Liver (tissue), 8 donors: ENCODE measurements at regions not wholly inside any gene's neighbourhood (a gene's known extent, or its start where the extent isn't known, plus 50 kb on each side); places are given as distances from the start of the nearest gene placed in this dataset.

Experiments used
- DNase-seq: peaks from one replicate; pipeline ENCODE4 v3.0.0-alpha.2; 2017; ENCODE audit warnings: low spot score
- H3K27ac ChIP-seq, 2 donors: one replicate each; pipeline ENCODE4 v1.7.0; 2013; ENCODE audit warnings: inconsistent platforms in 2 of 2, low read length in 2 of 2, control low read depth in 1 of 2, low read depth in 1 of 2, mild to moderate bottlenecking in 1 of 2
- H3K27me3 ChIP-seq, 4 donors: one replicate each; pipeline versions ENCODE4 v1.6.1 to v1.7.0; 2013; ENCODE audit warnings: low read length in 3 of 4, inconsistent platforms in 1 of 4, mild to moderate bottlenecking in 1 of 4, moderate library complexity in 1 of 4; ENCODE audit not compliant: control insufficient read depth in 4 of 4, insufficient read depth in 4 of 4
- H3K36me3 ChIP-seq, 4 donors: one replicate each; pipeline versions ENCODE4 v1.6.1 to v1.7.0; 2013; ENCODE audit warnings: low read length in 3 of 4, mild to moderate bottlenecking in 3 of 4, low read depth in 1 of 4, moderate library complexity in 1 of 4; ENCODE audit not compliant: control insufficient read depth in 4 of 4, insufficient read depth in 3 of 4
- H3K4me1 ChIP-seq, 4 donors: one replicate each; pipeline versions ENCODE4 v1.6.1 to v1.7.0; 2013; ENCODE audit warnings: low read length in 3 of 4, mild to moderate bottlenecking in 3 of 4, moderate library complexity in 1 of 4; ENCODE audit not compliant: control insufficient read depth in 4 of 4, insufficient read depth in 4 of 4
- H3K4me3 ChIP-seq, 3 donors: one replicate each; pipeline versions ENCODE4 v1.6.1 to v1.7.0; 2013; ENCODE audit warnings: low read length in 3 of 3, control low read depth in 1 of 3, low read depth in 1 of 3, mild to moderate bottlenecking in 1 of 3
- H3K9ac ChIP-seq, 2 donors: one replicate each; pipeline ENCODE4 v1.7.0; 2013; ENCODE audit warnings: low read length in 2 of 2, mild to moderate bottlenecking in 2 of 2, moderate library complexity in 2 of 2, control low read depth in 1 of 2, low read depth in 1 of 2
- H3K9me3 ChIP-seq, 4 donors: one replicate each; pipeline versions ENCODE4 v1.6.1 to v1.7.0; 2013; ENCODE audit warnings: low read length in 3 of 4; ENCODE audit not compliant: control insufficient read depth in 4 of 4
- FOXA1 ChIP-seq: IDR thresholded peaks from 2 replicates; pipeline ENCODE4 v1.6.1; 2016; ENCODE audit warnings: antibody characterized with exemption
- FOXA2 ChIP-seq: IDR thresholded peaks from 2 replicates; pipeline ENCODE4 v1.6.1; 2016; ENCODE audit warnings: antibody characterized with exemption
- GABPA ChIP-seq, 2 donors: IDR thresholded peaks in 1 of 2; conservative IDR thresholded peaks in 1 of 2; 2 replicates each; pipeline ENCODE4 v1.6.1; 2016; ENCODE audit warnings: antibody characterized with exemption in 2 of 2, mild to moderate bottlenecking in 1 of 2, moderate library complexity in 1 of 2
- HNF4G ChIP-seq: IDR thresholded peaks from 2 replicates; pipeline ENCODE4 v1.6.1; 2016; ENCODE audit warnings: antibody characterized with exemption
- JUND ChIP-seq, 2 donors: IDR thresholded peaks; 2 replicates each; pipeline ENCODE4 v1.6.1; 2016; ENCODE audit warnings: antibody characterized with exemption in 2 of 2
- NR2F2 ChIP-seq: IDR thresholded peaks from 2 replicates; pipeline ENCODE4 v1.6.1; 2016; ENCODE audit warnings: antibody characterized with exemption
- RAD21 ChIP-seq, 2 donors: IDR thresholded peaks; 2 replicates each; pipeline ENCODE4 v1.6.1; 2016; ENCODE audit warnings: antibody characterized with exemption in 2 of 2, mild to moderate bottlenecking in 2 of 2
- RXRA ChIP-seq, 2 donors: IDR thresholded peaks; 2 replicates each; pipeline ENCODE4 v1.6.1; 2017 to 2018; ENCODE audit warnings: antibody characterized with exemption in 2 of 2, mild to moderate bottlenecking in 1 of 2
- SP1 ChIP-seq: IDR thresholded peaks from 2 replicates; pipeline ENCODE4 v1.6.1; 2018; ENCODE audit warnings: antibody characterized with exemption, mild to moderate bottlenecking
- TAF1 ChIP-seq: conservative IDR thresholded peaks from 2 replicates; pipeline ENCODE4 v1.6.1; 2016; ENCODE audit warnings: antibody characterized with exemption, mild to moderate bottlenecking
- YY1 ChIP-seq: IDR thresholded peaks from 2 replicates; pipeline ENCODE4 v1.6.1; 2016; ENCODE audit warnings: antibody characterized with exemption, mild to moderate bottlenecking
- ZBTB33 ChIP-seq: IDR thresholded peaks from 2 replicates; pipeline ENCODE4 v1.6.1; 2016; ENCODE audit warnings: antibody characterized with exemption
- WGBS: extraction: QIAGEN DNeasy Blood & Tissue Kit; methylation state at CpG from one replicate; pipeline ENCODE4 v1.1.7; 2013; 5-methylcytosine and 5-hydroxymethylcytosine counted together
- TF ChIP-seq, protein P1 (sequence below): IDR thresholded peaks from 2 replicates; pipeline ENCODE4 v1.6.1; 2016; ENCODE audit warnings: antibody characterized with exemption
- TF ChIP-seq, protein P2 (sequence below): fragments of 150-350 bp; IDR thresholded peaks from 2 replicates; pipeline ENCODE4 v1.5.1; 2017; ENCODE audit warnings: improper control_type of control experiment, low read depth, low read length; ENCODE audit not compliant: missing input control
- TF ChIP-seq, protein P3 (sequence below): IDR thresholded peaks from 2 replicates; pipeline ENCODE4 v1.6.1; 2016; ENCODE audit warnings: antibody characterized with exemption, mild to moderate bottlenecking
- donor health status: healthy.
- donor health status: healthy.
- donor health status: healthy.
- donor health status: healthy.
- donor health status: healthy.

GRCh38 chr6:21447987-21448386 lies 145.6 kb upstream of the SOX4 start:
- H3K27me3 ChIP-seq, result no peaks in the 10 kb centered on the region
- H3K9me3 ChIP-seq, result no peaks in the 10 kb centered on the region
- H3K4me1 ChIP-seq, result no peaks in the 10 kb centered on the region
- no peak overlapping the region for H3K9ac ChIP-seq
- H3K4me3 ChIP-seq, result no peak overlapping the region
- TF ChIP-seq JUND (IDR thresholded peaks at IDR 0.05), result no peak
- DNase-seq, result no peak
- no peak overlapping the region for H3K27ac ChIP-seq
- no peaks in the 10 kb centered on the region for H3K36me3 ChIP-seq
- WGBS, result 80% methylated on average over 5 of the region's 5 CpGs

DNA sequence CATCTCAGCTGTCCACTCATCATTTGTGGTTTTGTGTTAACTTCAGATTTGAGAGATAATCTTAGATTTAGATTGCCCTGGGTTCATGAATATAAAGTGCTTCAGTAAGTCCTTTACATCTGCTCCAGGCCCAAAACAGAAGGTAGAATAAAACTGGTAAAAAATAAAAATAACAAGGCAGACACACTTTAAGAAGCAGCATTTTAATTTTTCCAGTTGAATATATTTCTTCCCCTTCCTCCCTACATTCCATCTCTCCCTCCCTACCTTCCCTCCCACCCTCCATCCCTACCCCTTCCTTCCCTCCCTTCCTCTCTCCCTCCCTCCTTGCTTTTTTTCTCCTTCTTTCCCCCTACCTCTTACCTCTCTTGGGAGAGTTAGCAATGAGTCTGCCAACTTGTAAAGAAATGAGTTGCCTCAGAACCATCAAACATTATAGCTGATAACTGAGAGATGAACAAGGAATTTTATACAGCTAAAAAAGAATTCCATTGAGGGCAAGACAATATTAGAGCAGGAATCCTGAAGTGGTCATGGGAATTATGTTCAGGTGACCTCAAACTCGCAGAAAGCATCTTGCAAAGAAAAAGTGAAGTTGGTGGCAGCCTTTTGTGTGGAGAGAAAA lies 145.0 kb upstream of the SOX4 start:
- TF ChIP-seq, protein P1, sequence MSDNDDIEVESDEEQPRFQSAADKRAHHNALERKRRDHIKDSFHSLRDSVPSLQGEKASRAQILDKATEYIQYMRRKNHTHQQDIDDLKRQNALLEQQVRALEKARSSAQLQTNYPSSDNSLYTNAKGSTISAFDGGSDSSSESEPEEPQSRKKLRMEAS, result no peak
- TF ChIP-seq JUND (IDR thresholded peaks at IDR 0.05) (no peak), RXRA (IDR thresholded peaks at IDR 0.05) (no peak), TAF1 (no peak), RAD21 (IDR thresholded peaks at IDR 0.05) (no peak), NR2F2 (no peak), HNF4G (no peak), FOXA1 (no peak), GABPA (IDR thresholded peaks at IDR 0.05 in 1 of 2, conservative IDR thresholded peaks at IDR 0.05 in 1 of 2) (no peak), FOXA2 (no peak), SP1 (no peak)
- TF ChIP-seq, protein P2, sequence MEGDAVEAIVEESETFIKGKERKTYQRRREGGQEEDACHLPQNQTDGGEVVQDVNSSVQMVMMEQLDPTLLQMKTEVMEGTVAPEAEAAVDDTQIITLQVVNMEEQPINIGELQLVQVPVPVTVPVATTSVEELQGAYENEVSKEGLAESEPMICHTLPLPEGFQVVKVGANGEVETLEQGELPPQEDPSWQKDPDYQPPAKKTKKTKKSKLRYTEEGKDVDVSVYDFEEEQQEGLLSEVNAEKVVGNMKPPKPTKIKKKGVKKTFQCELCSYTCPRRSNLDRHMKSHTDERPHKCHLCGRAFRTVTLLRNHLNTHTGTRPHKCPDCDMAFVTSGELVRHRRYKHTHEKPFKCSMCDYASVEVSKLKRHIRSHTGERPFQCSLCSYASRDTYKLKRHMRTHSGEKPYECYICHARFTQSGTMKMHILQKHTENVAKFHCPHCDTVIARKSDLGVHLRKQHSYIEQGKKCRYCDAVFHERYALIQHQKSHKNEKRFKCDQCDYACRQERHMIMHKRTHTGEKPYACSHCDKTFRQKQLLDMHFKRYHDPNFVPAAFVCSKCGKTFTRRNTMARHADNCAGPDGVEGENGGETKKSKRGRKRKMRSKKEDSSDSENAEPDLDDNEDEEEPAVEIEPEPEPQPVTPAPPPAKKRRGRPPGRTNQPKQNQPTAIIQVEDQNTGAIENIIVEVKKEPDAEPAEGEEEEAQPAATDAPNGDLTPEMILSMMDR, result no peak
- TF ChIP-seq, protein P3, sequence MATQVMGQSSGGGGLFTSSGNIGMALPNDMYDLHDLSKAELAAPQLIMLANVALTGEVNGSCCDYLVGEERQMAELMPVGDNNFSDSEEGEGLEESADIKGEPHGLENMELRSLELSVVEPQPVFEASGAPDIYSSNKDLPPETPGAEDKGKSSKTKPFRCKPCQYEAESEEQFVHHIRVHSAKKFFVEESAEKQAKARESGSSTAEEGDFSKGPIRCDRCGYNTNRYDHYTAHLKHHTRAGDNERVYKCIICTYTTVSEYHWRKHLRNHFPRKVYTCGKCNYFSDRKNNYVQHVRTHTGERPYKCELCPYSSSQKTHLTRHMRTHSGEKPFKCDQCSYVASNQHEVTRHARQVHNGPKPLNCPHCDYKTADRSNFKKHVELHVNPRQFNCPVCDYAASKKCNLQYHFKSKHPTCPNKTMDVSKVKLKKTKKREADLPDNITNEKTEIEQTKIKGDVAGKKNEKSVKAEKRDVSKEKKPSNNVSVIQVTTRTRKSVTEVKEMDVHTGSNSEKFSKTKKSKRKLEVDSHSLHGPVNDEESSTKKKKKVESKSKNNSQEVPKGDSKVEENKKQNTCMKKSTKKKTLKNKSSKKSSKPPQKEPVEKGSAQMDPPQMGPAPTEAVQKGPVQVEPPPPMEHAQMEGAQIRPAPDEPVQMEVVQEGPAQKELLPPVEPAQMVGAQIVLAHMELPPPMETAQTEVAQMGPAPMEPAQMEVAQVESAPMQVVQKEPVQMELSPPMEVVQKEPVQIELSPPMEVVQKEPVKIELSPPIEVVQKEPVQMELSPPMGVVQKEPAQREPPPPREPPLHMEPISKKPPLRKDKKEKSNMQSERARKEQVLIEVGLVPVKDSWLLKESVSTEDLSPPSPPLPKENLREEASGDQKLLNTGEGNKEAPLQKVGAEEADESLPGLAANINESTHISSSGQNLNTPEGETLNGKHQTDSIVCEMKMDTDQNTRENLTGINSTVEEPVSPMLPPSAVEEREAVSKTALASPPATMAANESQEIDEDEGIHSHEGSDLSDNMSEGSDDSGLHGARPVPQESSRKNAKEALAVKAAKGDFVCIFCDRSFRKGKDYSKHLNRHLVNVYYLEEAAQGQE, result no peak
- WGBS, result 89% methylated on average over 1 of the region's 1 CpG
- Histone ChIP-seq H3K4me1 (no peaks in the 10 kb centered on the region), H3K36me3 (no peaks in the 10 kb centered on the region), H3K27ac (no peak overlapping the region), H3K27me3 (no peaks in the 10 kb centered on the region), H3K9ac (no peak overlapping the region), H3K4me3 (no peak overlapping the region), H3K9me3 (no peaks in the 10 kb centered on the region)
- DNase-seq, result no peak

- WGBS, result 96% methylated on average over 4 of the region's 4 CpGs
- H3K4me1 ChIP-seq, result no peaks in the 10 kb centered on the region
- no peak overlapping the region for H3K4me3 ChIP-seq
- H3K27ac ChIP-seq, result no peak overlapping the region
- DNase-seq, result no peak
- no peaks in the 10 kb centered on the region for H3K27me3 ChIP-seq
- no peaks in the 10 kb centered on the region for H3K9me3 ChIP-seq
- no peaks in the 10 kb centered on the region for H3K36me3 ChIP-seq
- H3K9ac ChIP-seq, result no peak overlapping the region
- TF ChIP-seq YY1, result no peak
- TF ChIP-seq TAF1, result no peak
- TF ChIP-seq FOXA1, result no peak
- no peak for TF ChIP-seq HNF4G
- TF ChIP-seq, protein P1, result no peak
- no peak for TF ChIP-seq NR2F2
- TF ChIP-seq, protein P3, result no peak
- TF ChIP-seq ZBTB33, result no peak
- TF ChIP-seq FOXA2, result no peak
- TF ChIP-seq JUND (IDR thresholded peaks at IDR 0.05), result no peak
Measured at GRCh38 chr6:21450149-21450548, 143.4 kb upstream of the SOX4 start.
